ENCODE measurements at regions not wholly inside any gene's neighbourhood (a gene's known extent, or its start where the extent isn't known, plus 50 kb on each side); places are given as distances from the start of the nearest gene placed in this dataset.
"Not testable (repeated sequence)": the region's sequence is repeated elsewhere in the genome, so short reads cannot be mapped to it uniquely, and the experiment has no call there.

- POLR2A ChIA-PET (ENCODE audit: low non-redundant PET); BruUV-seq (replicated peaks); H3K36me3 ChIP-seq (ENCODE audit: insufficient read depth, low read length, poor library complexity, severe bottlenecking); CTCF ChIA-PET; H3K9me3 ChIP-seq (ENCODE audit: low read depth, low read length, poor library complexity, severe bottlenecking); DNase-seq (ENCODE audit: low spot score); intact Hi-C loops (cut with micrococcal nuclease; ENCODE audit: unreplicated experiment); H3K4me3 ChIP-seq (ENCODE audit: low read depth, low read length, poor library complexity, severe bottlenecking); H3K27me3 ChIP-seq (replicated peaks; ENCODE audit: insufficient read depth, low read depth, low read length, poor library complexity); H3K4me1 ChIP-seq (ENCODE audit: insufficient read depth, low read length, poor library complexity, severe bottlenecking); H3K27ac ChIP-seq (ENCODE audit: low read depth, low read length, poor library complexity, severe bottlenecking): not testable (repeated sequence)
Observed at GRCh38 chr1:149246212-149246611, 142.9 kb upstream of the NBPF9 start.

GRCh38 chr1:149248610-149249009 lies 145.3 kb upstream of the NBPF9 start:
- BruUV-seq (replicated peaks); POLR2A ChIA-PET (ENCODE audit: low non-redundant PET); intact Hi-C loops (cut with micrococcal nuclease; ENCODE audit: unreplicated experiment): not testable (repeated sequence)

DNA sequence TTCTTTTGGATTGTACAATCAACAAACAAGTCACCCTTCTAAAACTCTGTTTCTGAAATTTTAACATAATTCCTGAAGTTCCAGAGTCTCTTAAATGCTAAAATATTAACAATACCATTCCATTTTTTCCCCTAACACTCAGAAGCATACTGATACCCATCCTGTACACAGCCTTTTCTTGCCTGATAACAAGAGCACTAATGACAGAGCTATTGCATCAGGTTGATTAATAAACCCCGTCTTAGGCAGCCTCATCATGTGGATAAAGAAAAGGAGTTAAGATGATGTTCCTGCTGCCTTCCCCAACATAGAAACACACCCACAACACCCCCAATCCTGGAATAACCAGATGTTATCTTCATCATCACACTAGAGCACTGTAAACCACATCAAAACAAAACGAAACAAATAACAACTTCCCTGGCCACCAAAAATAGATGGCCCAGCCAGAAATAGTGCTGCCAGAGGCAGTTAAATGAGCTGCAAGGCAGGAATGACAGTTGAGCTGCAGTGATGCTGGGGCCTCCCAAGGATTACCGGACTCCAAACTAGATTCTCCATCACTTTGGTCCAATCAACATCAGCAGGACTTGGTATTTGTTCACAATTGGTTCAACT lies 146.6 kb upstream of the NBPF9 start:
- H3K27me3 ChIP-seq (replicated peaks; ENCODE audit: insufficient read depth, low read depth, low read length, poor library complexity); CTCF ChIA-PET; H3K4me3 ChIP-seq (ENCODE audit: low read depth, low read length, poor library complexity, severe bottlenecking); BruUV-seq (replicated peaks); H3K36me3 ChIP-seq (ENCODE audit: insufficient read depth, low read length, poor library complexity, severe bottlenecking); DNase-seq (ENCODE audit: low spot score); H3K9me3 ChIP-seq (ENCODE audit: low read depth, low read length, poor library complexity, severe bottlenecking); H3K27ac ChIP-seq (ENCODE audit: low read depth, low read length, poor library complexity, severe bottlenecking); H3K4me1 ChIP-seq (ENCODE audit: insufficient read depth, low read length, poor library complexity, severe bottlenecking); POLR2A ChIA-PET (ENCODE audit: low non-redundant PET); intact Hi-C loops (cut with micrococcal nuclease; ENCODE audit: unreplicated experiment): not testable (repeated sequence)

More at GRCh38 chr1:149248610-149249009, 145.3 kb upstream of the NBPF9 start:
- H3K4me3 ChIP-seq (ENCODE audit: low read depth, low read length, poor library complexity, severe bottlenecking); H3K27me3 ChIP-seq (replicated peaks; ENCODE audit: insufficient read depth, low read depth, low read length, poor library complexity); H3K9me3 ChIP-seq (ENCODE audit: low read depth, low read length, poor library complexity, severe bottlenecking); H3K36me3 ChIP-seq (ENCODE audit: insufficient read depth, low read length, poor library complexity, severe bottlenecking); DNase-seq (ENCODE audit: low spot score); H3K27ac ChIP-seq (ENCODE audit: low read depth, low read length, poor library complexity, severe bottlenecking); H3K4me1 ChIP-seq (ENCODE audit: insufficient read depth, low read length, poor library complexity, severe bottlenecking); CTCF ChIA-PET: not testable (repeated sequence)

GRCh38 chr1:149254894-149255847 lies 151.8 kb upstream of the NBPF9 start:
- H3K4me1 ChIP-seq (ENCODE audit: insufficient read depth, low read length, poor library complexity, severe bottlenecking); H3K9me3 ChIP-seq (ENCODE audit: low read depth, low read length, poor library complexity, severe bottlenecking); H3K27ac ChIP-seq (ENCODE audit: low read depth, low read length, poor library complexity, severe bottlenecking); H3K27me3 ChIP-seq (replicated peaks; ENCODE audit: insufficient read depth, low read depth, low read length, poor library complexity); H3K36me3 ChIP-seq (ENCODE audit: insufficient read depth, low read length, poor library complexity, severe bottlenecking); intact Hi-C loops (cut with micrococcal nuclease; ENCODE audit: unreplicated experiment); H3K4me3 ChIP-seq (ENCODE audit: low read depth, low read length, poor library complexity, severe bottlenecking); POLR2A ChIA-PET (ENCODE audit: low non-redundant PET); BruUV-seq (replicated peaks); DNase-seq (ENCODE audit: low spot score); CTCF ChIA-PET: not testable (repeated sequence)

GRCh38 chr1:149260284-149260683 lies 156.9 kb upstream of the NBPF9 start:
- H3K4me1 ChIP-seq (ENCODE audit: insufficient read depth, low read length, poor library complexity, severe bottlenecking); POLR2A ChIA-PET (ENCODE audit: low non-redundant PET); intact Hi-C loops (cut with micrococcal nuclease; ENCODE audit: unreplicated experiment); H3K27me3 ChIP-seq (replicated peaks; ENCODE audit: insufficient read depth, low read depth, low read length, poor library complexity); CTCF ChIA-PET; H3K9me3 ChIP-seq (ENCODE audit: low read depth, low read length, poor library complexity, severe bottlenecking); H3K36me3 ChIP-seq (ENCODE audit: insufficient read depth, low read length, poor library complexity, severe bottlenecking); H3K27ac ChIP-seq (ENCODE audit: low read depth, low read length, poor library complexity, severe bottlenecking); H3K4me3 ChIP-seq (ENCODE audit: low read depth, low read length, poor library complexity, severe bottlenecking); DNase-seq (ENCODE audit: low spot score); BruUV-seq (replicated peaks): not testable (repeated sequence)

- H3K27ac ChIP-seq (ENCODE audit: low read depth, low read length, poor library complexity, severe bottlenecking); H3K4me1 ChIP-seq (ENCODE audit: insufficient read depth, low read length, poor library complexity, severe bottlenecking); DNase-seq (ENCODE audit: low spot score); intact Hi-C loops (cut with micrococcal nuclease; ENCODE audit: unreplicated experiment); H3K9me3 ChIP-seq (ENCODE audit: low read depth, low read length, poor library complexity, severe bottlenecking); CTCF ChIA-PET; POLR2A ChIA-PET (ENCODE audit: low non-redundant PET); H3K36me3 ChIP-seq (ENCODE audit: insufficient read depth, low read length, poor library complexity, severe bottlenecking); H3K4me3 ChIP-seq (ENCODE audit: low read depth, low read length, poor library complexity, severe bottlenecking); H3K27me3 ChIP-seq (replicated peaks; ENCODE audit: insufficient read depth, low read depth, low read length, poor library complexity); BruUV-seq (replicated peaks): not testable (repeated sequence)
Observed at GRCh38 chr1:149260736-149261340, 157.5 kb upstream of the NBPF9 start.

DNA sequence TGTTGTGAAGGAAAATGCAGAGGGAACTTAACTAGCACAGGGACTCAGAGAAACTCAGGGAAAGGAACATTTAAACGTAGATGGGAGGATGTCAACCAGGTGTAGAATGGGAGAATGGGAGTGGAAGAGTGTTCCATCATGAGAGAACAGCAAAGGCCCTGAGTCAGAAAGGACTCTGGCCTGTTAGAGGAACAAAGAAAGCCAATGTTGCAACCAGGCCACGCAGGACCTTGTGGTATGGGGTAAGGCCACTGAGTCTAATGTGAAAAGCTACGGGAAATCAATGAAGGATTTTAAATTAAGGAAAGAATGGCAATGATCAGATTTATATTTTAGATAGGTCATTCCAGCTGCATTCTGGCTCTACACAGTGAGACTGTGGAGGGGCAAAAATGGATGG lies 163.9 kb upstream of the NBPF9 start:
- BruUV-seq (replicated peaks); H3K27me3 ChIP-seq (replicated peaks; ENCODE audit: insufficient read depth, low read depth, low read length, poor library complexity); H3K36me3 ChIP-seq (ENCODE audit: insufficient read depth, low read length, poor library complexity, severe bottlenecking); H3K27ac ChIP-seq (ENCODE audit: low read depth, low read length, poor library complexity, severe bottlenecking); DNase-seq (ENCODE audit: low spot score); POLR2A ChIA-PET (ENCODE audit: low non-redundant PET); CTCF ChIA-PET; intact Hi-C loops (cut with micrococcal nuclease; ENCODE audit: unreplicated experiment); H3K4me3 ChIP-seq (ENCODE audit: low read depth, low read length, poor library complexity, severe bottlenecking); H3K4me1 ChIP-seq (ENCODE audit: insufficient read depth, low read length, poor library complexity, severe bottlenecking); H3K9me3 ChIP-seq (ENCODE audit: low read depth, low read length, poor library complexity, severe bottlenecking): not testable (repeated sequence)
